Ascending aorta (tissue), 2 donors: ENCODE measurements at regions not wholly inside any gene's neighbourhood (a gene's known extent, or its start where the extent isn't known, plus 50 kb on each side); places are given as distances from the start of the nearest gene placed in this dataset.

Experiments used
- DNase-seq, 2 donors: peaks; one replicate each; pipeline ENCODE4 v3.0.0-alpha.2; 2019; ENCODE audit warnings: low spot score in 2 of 2
- H3K27ac ChIP-seq, 2 donors: fragments of 200-600 bp; sonication (generic); one replicate each; pipeline ENCODE4 v1.5.1; 2016 to 2017; ENCODE audit warnings: mild to moderate bottlenecking in 1 of 2
- H3K27me3 ChIP-seq: fragments of 200-600 bp; sonication (generic); one replicate; pipeline ENCODE4 v1.5.1; 2017
- H3K36me3 ChIP-seq, 2 donors: fragments of 200-600 bp; sonication (generic); one replicate each; pipeline ENCODE4 v1.5.1; 2016
- H3K4me1 ChIP-seq, 2 donors: fragments of 200-600 bp; sonication (generic); one replicate each; pipeline ENCODE4 v1.5.1; 2016 to 2017; ENCODE audit warnings: mild to moderate bottlenecking in 1 of 2
- H3K4me3 ChIP-seq, 2 donors: fragments of 200-600 bp; sonication (generic); one replicate each; pipeline ENCODE4 v1.5.1; 2016 to 2017; ENCODE audit warnings: mild to moderate bottlenecking in 1 of 2
- H3K9me3 ChIP-seq, 2 donors: fragments of 200-600 bp; sonication (generic); one replicate each; pipeline ENCODE4 v1.5.1; 2016
- intact Hi-C: fragments of 100-400 bp; cut with DNase I; formaldehyde crosslinking; loops from one replicate; pipeline ENCODE4 v1.15.1; 2023
- TF ChIP-seq, protein P1 (sequence below), 3 experiments: fragments of 200-600 bp in 2 of 3; fragments of 450-650 bp in 1 of 3; sonication (generic) in 2 of 3; IDR thresholded peaks; one replicate each; pipeline ENCODE4 v1.5.1; 2016 to 2019; ENCODE audit warnings: antibody characterized with exemption in 3 of 3, mild to moderate bottlenecking in 1 of 3, moderate library complexity in 1 of 3

DNA sequence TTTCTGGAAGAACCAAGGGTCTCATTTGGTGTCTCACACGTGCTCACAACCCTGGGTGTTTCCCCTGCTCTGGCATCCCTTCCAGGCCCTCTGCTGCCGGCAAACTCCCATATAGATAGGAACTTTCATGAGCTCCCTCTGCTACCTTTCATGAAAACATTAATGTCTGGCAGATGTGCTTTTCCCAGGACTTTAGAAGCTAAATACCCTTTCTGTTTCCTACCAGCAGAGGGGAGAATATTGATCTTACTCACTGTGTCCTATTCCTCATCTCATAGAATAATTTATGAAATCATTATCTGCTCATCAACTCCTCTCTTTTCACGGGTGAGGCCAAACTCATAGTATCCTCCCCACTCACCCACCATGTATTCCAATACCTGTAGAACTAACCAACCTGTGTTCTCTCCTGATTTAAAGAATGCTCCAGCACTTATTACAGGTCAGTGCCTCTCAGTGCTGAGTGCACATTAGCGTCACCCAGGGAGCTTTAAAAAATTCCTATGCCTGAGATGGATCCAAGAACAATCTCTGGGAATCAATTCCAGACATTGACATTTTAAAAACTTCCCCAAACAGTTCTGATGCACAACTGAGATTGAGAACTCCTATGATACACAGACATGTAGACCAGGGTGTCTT is 298.5 kb upstream of the JAG1 start:
- Histone ChIP-seq H3K4me3 (no peak overlapping the region), H3K36me3 (no peaks in the 10 kb centered on the region), H3K27ac (no peak overlapping the region), H3K27me3 (no peaks in the 10 kb centered on the region), H3K9me3 (no peaks in the 10 kb centered on the region), H3K4me1 (peaks cover 0 to 3% of the 10 kb centered on the region in 2 donors)
- intact Hi-C loops, result no loop called here
- TF ChIP-seq, protein P1, sequence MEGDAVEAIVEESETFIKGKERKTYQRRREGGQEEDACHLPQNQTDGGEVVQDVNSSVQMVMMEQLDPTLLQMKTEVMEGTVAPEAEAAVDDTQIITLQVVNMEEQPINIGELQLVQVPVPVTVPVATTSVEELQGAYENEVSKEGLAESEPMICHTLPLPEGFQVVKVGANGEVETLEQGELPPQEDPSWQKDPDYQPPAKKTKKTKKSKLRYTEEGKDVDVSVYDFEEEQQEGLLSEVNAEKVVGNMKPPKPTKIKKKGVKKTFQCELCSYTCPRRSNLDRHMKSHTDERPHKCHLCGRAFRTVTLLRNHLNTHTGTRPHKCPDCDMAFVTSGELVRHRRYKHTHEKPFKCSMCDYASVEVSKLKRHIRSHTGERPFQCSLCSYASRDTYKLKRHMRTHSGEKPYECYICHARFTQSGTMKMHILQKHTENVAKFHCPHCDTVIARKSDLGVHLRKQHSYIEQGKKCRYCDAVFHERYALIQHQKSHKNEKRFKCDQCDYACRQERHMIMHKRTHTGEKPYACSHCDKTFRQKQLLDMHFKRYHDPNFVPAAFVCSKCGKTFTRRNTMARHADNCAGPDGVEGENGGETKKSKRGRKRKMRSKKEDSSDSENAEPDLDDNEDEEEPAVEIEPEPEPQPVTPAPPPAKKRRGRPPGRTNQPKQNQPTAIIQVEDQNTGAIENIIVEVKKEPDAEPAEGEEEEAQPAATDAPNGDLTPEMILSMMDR (IDR thresholded peaks at IDR 0.05), result no peak
- no peak for DNase-seq

DNA sequence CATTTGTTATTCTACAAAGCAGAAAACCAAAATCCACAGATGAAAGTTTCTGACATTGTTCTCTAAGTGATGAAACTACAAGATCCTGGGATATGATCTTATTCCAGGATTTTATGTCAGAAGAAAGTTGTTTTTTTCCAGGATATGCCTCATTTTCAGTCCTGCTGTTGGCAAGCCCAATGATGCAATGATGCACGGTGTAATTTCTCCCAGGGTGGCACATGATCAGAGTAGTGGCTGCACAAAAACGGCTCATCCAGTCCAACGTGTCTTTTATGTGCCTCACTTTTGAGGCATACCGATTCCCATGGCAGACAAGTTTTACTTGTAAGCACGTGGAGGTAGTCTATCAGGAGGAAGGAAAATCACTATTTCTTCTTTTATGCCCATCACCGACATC is 302.3 kb upstream of the JAG1 start:
- TF ChIP-seq, protein P1 (IDR thresholded peaks at IDR 0.05), result no peak
- intact Hi-C loops, result no loop called here
- H3K9me3 ChIP-seq, result no peaks in the 10 kb centered on the region
- peaks cover 0 to 2% of the 10 kb centered on the region in 2 donors for H3K4me1 ChIP-seq
- H3K27ac ChIP-seq, result no peak overlapping the region
- no peaks in the 10 kb centered on the region for H3K27me3 ChIP-seq
- no peak overlapping the region for H3K4me3 ChIP-seq
- DNase-seq, result no peak
- H3K36me3 ChIP-seq, result no peaks in the 10 kb centered on the region

DNA sequence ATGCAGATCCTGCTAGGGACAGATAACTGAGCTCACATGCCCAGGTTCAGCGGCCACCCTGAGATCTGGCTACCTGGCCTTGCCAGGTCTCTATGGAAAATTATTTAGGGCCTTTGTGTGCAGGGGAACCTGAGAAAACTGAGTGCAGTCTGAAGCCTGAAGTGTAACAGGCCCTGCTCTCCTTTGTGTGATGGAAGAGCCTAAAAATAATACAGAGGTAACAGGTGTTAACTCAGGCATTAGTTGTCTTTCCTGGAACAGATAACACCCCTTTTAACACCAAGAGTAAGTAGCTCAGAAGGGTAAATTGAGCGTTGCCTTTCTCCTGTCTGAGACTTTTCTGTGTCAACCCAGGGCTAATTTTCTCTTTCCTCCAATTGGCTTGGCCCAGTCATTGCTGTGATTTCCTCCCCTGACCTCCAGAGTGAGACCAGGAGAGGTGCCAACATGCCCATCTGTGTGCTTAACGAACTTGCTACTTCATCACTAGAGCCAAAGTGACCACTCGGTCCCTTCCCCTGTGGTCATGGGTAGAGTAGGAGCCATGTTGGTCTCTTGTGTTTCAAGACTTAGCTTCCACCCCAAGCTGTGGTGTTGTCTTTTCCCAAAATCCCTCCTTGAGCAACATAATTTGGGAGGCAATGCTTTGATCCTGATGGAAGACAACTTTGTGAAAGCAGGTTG is 304.4 kb upstream of the JAG1 start:
- TF ChIP-seq, protein P1 (IDR thresholded peaks at IDR 0.05), result no peak
- DNase-seq, result no peak
- intact Hi-C loops, result no loop called here
- no peaks in the 10 kb centered on the region for H3K9me3 ChIP-seq
- no peaks in the 10 kb centered on the region for H3K36me3 ChIP-seq
- H3K27ac ChIP-seq, result peak overlapping the region; percentile 5 to 19
- no peaks in the 10 kb centered on the region for H3K27me3 ChIP-seq
- peaks cover 0 to 12% of the 10 kb centered on the region in 2 donors for H3K4me1 ChIP-seq
- H3K4me3 ChIP-seq, result no peak overlapping the region

DNA sequence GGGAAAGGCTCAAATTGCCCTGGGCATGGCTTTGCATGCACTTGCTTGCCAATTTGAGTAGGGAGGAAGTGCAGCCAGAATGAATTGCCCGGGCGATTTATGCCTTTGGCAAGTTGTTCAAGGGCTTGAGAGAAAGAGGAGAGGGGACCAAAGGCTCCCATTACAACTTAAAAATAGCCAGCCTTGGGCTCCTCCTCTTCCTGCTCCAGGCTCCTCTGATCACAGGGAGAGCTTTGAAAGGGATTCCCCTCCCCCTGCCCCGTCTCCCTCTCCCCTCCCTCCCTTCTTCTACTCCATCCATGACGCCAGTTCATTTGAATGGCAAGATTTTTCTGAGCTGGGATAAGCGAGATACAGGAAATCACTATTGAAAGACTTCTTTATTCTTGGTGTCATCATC is 304.9 kb upstream of the JAG1 start:
- H3K9me3 ChIP-seq, result no peaks in the 10 kb centered on the region
- no peak for DNase-seq
- H3K27ac ChIP-seq, result peak overlapping the region; percentile 5 to 19
- peaks cover 0 to 12% of the 10 kb centered on the region in 2 donors for H3K4me1 ChIP-seq
- no peaks in the 10 kb centered on the region for H3K27me3 ChIP-seq
- intact Hi-C loops, result no loop called here
- TF ChIP-seq, protein P1 (IDR thresholded peaks at IDR 0.05), result no peak
- no peaks in the 10 kb centered on the region for H3K36me3 ChIP-seq
- H3K4me3 ChIP-seq, result no peak overlapping the region

DNA sequence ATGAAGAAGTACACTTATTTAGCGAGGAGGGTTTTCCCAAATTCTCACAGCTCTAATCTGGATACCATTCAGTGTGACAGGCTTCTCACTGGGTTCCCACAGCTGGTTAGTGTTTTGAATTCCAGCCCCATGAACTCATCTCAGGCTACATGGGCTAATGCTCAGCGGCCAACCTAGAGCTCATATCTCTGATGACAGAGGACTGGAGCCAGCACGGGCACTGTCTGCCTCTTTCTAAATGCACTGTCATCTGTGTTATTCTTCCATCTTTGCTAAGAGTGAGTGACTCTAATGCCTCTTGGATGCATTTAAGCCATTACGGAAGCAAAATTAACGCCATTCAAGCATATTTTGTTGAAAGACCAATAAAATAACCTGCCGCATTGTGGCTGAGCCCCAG is 308.9 kb upstream of the JAG1 start:
- H3K4me3 ChIP-seq, result peak overlapping the region in 1 of 2 donors; percentile 17

More for the DNA sequence above, 308.9 kb upstream of the JAG1 start:
- Histone ChIP-seq H3K27ac (peak overlapping the region; percentile 52 to 58), H3K36me3 (no peaks in the 10 kb centered on the region), H3K4me1 (peaks cover 0 to 17% of the 10 kb centered on the region in 2 donors), H3K9me3 (no peaks in the 10 kb centered on the region), H3K27me3 (no peaks in the 10 kb centered on the region)
- DNase-seq, result peak; percentile 11 to 83
- TF ChIP-seq, protein P1 (IDR thresholded peaks at IDR 0.05), result no peak
- intact Hi-C loops, result loop anchor here (5.0 kb wide), 1 partner anchor 60 kb away; no protein-coding TSS in a partner anchor
